Breast epithelium (tissue), 3 donors: ENCODE measurements at regions not wholly inside any gene's neighbourhood (a gene's known extent, or its start where the extent isn't known, plus 50 kb on each side); places are given as distances from the start of the nearest gene placed in this dataset.

ENCODE experiments used
- POLR2A ChIP-seq: fragments of 450-650 bp; IDR thresholded peaks from one replicate; pipeline ENCODE4 v1.6.1; 2016; ENCODE audit warnings: antibody characterized with exemption, mild to moderate bottlenecking, moderate library complexity
- POLR2AphosphoS5 ChIP-seq, 3 donors: sonication (generic); formaldehyde crosslinking; IDR thresholded peaks; one replicate each; pipeline ENCODE4 v1.6.1; 2017; ENCODE audit warnings: antibody characterized with exemption in 3 of 3
- TF ChIP-seq, protein P1 (sequence below), 3 donors: fragments of 450-650 bp; IDR thresholded peaks; one replicate each; pipeline ENCODE4 v1.5.1; 2016 to 2017; ENCODE audit warnings: antibody characterized with exemption in 3 of 3, mild to moderate bottlenecking in 3 of 3, moderate library complexity in 3 of 3

DNA sequence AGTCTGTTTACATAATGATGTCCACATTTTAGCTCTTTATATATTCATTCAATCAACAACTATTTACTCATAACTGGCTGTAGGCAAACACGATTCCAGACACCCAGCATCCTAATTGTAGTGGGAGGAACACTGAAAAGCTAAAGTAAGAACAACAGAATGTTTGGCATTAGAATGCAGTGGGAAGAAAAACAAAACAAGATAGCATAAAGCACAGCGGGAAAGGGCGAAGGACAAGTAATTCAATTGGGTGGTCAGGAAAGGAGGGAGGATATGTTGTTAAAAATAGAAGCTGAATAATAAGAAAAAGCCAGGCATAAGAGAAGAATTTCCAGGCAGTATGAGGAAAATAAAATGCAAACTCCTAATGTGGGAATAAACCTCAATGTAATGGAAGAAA is 189.5 kb upstream of the FAT4 start:
- TF ChIP-seq POLR2A = no peak
- TF ChIP-seq, protein P1, sequence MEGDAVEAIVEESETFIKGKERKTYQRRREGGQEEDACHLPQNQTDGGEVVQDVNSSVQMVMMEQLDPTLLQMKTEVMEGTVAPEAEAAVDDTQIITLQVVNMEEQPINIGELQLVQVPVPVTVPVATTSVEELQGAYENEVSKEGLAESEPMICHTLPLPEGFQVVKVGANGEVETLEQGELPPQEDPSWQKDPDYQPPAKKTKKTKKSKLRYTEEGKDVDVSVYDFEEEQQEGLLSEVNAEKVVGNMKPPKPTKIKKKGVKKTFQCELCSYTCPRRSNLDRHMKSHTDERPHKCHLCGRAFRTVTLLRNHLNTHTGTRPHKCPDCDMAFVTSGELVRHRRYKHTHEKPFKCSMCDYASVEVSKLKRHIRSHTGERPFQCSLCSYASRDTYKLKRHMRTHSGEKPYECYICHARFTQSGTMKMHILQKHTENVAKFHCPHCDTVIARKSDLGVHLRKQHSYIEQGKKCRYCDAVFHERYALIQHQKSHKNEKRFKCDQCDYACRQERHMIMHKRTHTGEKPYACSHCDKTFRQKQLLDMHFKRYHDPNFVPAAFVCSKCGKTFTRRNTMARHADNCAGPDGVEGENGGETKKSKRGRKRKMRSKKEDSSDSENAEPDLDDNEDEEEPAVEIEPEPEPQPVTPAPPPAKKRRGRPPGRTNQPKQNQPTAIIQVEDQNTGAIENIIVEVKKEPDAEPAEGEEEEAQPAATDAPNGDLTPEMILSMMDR (IDR thresholded peaks at IDR 0.05) = no peak
- no peak for TF ChIP-seq POLR2AphosphoS5 (IDR thresholded peaks at IDR 0.05)
